ENCODE measurements at regions not wholly inside any gene's neighbourhood (a gene's known extent, or its start where the extent isn't known, plus 50 kb on each side); places are given as distances from the start of the nearest gene placed in this dataset.

- TF ChIP-seq CTCF (conservative IDR thresholded peaks at IDR 0.05; ENCODE audit: low read depth, low read length), result no peak
- H3K4me3 ChIP-seq (ENCODE audit: low read depth, low read length), result no peak overlapping the region
- DNase-seq (ENCODE audit: low read depth), result no peak
Observed at GRCh38 chr9:13729955-13730354, 450.5 kb upstream of the MPDZ start.

GRCh38 chr9:13728917-13729811, 449.7 kb upstream of the MPDZ start:
- DNase-seq (ENCODE audit: low read depth), result peak; percentile 39
- TF ChIP-seq CTCF (conservative IDR thresholded peaks at IDR 0.05; ENCODE audit: low read depth, low read length), result no peak
- no peak overlapping the region for H3K4me3 ChIP-seq (ENCODE audit: low read depth, low read length)

- no peak overlapping the region for H3K4me3 ChIP-seq (ENCODE audit: low read depth, low read length)
- TF ChIP-seq CTCF (conservative IDR thresholded peaks at IDR 0.05; ENCODE audit: low read depth, low read length), result no peak
- DNase-seq (ENCODE audit: low read depth), result no peak
Observed at GRCh38 chr9:13728131-13728530, 448.6 kb upstream of the MPDZ start.

- TF ChIP-seq CTCF (conservative IDR thresholded peaks at IDR 0.05; ENCODE audit: low read depth, low read length), result no peak
Observed at GRCh38 chr9:13726746-13727145, 447.3 kb upstream of the MPDZ start.

GRCh38 chr9:13725516-13725915, 446.0 kb upstream of the MPDZ start:
- TF ChIP-seq CTCF (conservative IDR thresholded peaks at IDR 0.05; ENCODE audit: low read depth, low read length), result no peak
- H3K4me3 ChIP-seq (ENCODE audit: low read depth, low read length), result no peak overlapping the region

More at GRCh38 chr9:13726746-13727145, 447.3 kb upstream of the MPDZ start:
- DNase-seq (ENCODE audit: low read depth), result no peak
- H3K4me3 ChIP-seq (ENCODE audit: low read depth, low read length), result no peak overlapping the region

GRCh38 chr9:13721481-13722235, 442.2 kb upstream of the MPDZ start:
- H3K4me3 ChIP-seq (ENCODE audit: low read depth, low read length), result no peak overlapping the region
- TF ChIP-seq CTCF (conservative IDR thresholded peaks at IDR 0.05; ENCODE audit: low read depth, low read length), result no peak
- peak; percentile 45 for DNase-seq (ENCODE audit: low read depth)

More at GRCh38 chr9:13725516-13725915, 446.0 kb upstream of the MPDZ start:
- DNase-seq (ENCODE audit: low read depth), result no peak

Measured in choroid plexus epithelial cell (primary cell).